GM12873 (cell line): ENCODE measurements at regions not wholly inside any gene's neighbourhood (a gene's known extent, or its start where the extent isn't known, plus 50 kb on each side); places are given as distances from the start of the nearest gene placed in this dataset.

Experiments
- CTCF ChIP-seq: IDR thresholded peaks from 2 replicates; pipeline ENCODE4 v1.5.1; 2012; ENCODE audit warnings: low read depth, mild to moderate bottlenecking, moderate library complexity, low read length, control low read depth; ENCODE audit not compliant: insufficient read depth; ENCODE audit errors: missing control alignments

- no peak for TF ChIP-seq CTCF
Observed at GRCh38 chr14:98170575-98170974, 1101.4 kb downstream of the BCL11B start.

GRCh38 chr14:98171654-98172053 lies 1100.3 kb downstream of the BCL11B start:
- no peak for TF ChIP-seq CTCF

DNA sequence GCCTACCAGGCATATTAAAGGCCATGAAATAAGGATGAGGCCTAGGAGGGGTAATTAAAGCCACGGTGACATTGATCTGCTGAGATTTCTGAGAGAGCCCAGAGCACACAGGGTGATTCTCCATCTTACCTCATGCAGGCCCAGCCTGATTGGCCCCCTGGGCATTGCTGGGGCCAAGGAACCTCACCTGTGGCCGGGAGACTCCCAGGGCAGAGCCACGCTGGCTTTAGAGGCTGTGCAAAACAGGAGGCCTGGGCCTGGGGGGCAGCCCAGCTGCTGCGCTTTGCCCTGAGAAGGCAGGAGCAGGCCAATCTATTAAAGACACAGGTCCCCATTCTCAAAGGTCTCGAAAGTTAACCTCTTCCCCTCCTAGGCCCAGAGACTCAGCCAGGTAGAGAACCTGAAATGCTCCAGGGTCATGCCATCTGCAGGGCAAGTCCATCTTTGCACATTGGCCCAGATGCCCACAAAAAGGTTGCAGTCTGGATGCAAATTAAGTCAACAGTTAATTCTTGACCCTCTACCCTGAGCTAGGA lies 1099.7 kb downstream of the BCL11B start:
- no peak for TF ChIP-seq CTCF

DNA sequence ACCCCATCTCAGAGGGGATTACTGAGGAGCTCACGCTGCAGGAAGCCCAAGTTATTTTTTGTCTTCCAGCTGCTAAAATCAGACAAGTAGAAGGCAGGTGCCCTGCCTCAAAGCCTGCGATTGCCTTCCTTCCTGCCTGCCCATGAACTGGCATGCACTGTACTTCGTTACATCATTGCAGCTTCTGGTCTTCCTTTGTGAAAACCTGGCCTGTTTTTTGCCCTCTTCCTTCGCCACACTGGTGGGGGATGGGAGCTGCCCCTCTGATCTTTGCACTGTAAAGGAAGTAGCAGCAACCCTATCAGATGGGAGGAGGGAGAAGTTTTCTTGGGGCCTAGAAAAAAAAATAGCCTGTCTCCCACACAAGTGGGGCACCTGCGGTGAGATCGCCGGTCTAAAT lies 1098.7 kb downstream of the BCL11B start:
- no peak for TF ChIP-seq CTCF

GRCh38 chr14:98174041-98174440 lies 1098.0 kb downstream of the BCL11B start:
- TF ChIP-seq CTCF: no peak

- no peak for TF ChIP-seq CTCF
Observed at GRCh38 chr14:98175436-98175835, 1096.6 kb downstream of the BCL11B start.

DNA sequence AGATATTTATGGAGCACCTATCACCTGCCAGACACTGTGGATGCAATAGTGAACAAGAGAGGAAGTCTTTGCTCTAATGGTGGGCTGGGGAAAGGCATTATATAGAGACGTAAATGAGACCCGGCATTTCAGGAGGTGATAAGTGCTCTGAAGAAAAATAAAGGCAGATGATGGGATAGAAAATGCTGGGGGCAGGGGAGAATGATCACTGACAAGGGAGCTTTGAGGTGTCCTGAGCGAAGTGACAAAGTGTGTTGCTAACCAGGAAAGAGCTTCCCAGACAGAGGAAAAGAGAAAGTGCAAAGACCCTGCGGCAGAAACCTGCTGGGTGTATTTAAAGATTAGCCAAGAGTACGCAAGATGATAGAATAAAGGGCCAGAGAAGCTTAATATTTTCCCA lies 1096.1 kb downstream of the BCL11B start:
- TF ChIP-seq CTCF: no peak

DNA sequence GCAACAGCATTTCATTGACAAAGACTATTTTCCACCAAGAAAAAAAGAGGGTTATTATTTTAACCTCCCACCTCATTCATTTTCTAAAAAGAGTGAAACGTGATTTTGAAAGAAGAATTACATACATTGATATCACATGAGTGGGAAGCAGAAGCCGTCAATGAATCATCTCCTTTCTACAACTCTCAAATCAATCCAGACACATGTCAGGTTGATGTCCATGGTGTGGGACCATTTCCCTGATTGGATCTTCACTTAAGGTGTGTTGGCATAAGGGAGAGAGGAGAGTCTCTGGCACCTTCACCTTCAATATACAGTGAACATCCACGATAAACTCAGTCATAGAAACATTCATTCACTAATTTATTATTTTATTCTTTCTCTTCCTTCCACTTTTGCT lies 1095.1 kb downstream of the BCL11B start:
- TF ChIP-seq CTCF: no peak
